ENCODE measurements at regions not wholly inside any gene's neighbourhood (a gene's known extent, or its start where the extent isn't known, plus 50 kb on each side); places are given as distances from the start of the nearest gene placed in this dataset.

DNA sequence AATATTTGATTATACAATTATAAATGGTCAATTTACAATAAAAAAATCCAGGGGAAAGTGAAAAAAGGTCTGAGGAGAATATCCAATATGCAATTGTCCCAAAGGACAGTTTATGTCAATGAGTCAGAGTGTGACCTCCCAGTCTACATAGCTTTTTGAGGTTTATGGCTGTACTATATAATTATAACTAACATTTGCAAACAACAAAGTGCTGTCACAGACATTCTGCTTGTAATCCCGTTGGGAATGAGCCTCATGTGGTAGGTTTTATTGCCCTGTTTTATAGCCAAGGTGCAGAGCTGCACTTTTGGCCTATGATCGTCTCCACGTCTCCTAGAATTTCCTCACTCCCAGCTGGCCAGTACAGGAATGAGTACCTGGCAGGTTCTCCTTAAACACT, 103.8 kb downstream of the ADSS2 start:
- TF ChIP-seq POLR2AphosphoS5 (IDR thresholded peaks at IDR 0.05), result no peak
- TF ChIP-seq, protein P1, sequence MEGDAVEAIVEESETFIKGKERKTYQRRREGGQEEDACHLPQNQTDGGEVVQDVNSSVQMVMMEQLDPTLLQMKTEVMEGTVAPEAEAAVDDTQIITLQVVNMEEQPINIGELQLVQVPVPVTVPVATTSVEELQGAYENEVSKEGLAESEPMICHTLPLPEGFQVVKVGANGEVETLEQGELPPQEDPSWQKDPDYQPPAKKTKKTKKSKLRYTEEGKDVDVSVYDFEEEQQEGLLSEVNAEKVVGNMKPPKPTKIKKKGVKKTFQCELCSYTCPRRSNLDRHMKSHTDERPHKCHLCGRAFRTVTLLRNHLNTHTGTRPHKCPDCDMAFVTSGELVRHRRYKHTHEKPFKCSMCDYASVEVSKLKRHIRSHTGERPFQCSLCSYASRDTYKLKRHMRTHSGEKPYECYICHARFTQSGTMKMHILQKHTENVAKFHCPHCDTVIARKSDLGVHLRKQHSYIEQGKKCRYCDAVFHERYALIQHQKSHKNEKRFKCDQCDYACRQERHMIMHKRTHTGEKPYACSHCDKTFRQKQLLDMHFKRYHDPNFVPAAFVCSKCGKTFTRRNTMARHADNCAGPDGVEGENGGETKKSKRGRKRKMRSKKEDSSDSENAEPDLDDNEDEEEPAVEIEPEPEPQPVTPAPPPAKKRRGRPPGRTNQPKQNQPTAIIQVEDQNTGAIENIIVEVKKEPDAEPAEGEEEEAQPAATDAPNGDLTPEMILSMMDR (IDR thresholded peaks at IDR 0.05), result no peak
- no peak for TF ChIP-seq POLR2A (IDR thresholded peaks at IDR 0.05)

Data from stomach (tissue), 4 donors.